ENCODE measurements at regions not wholly inside any gene's neighbourhood (a gene's known extent, or its start where the extent isn't known, plus 50 kb on each side); places are given as distances from the start of the nearest gene placed in this dataset.

DNA sequence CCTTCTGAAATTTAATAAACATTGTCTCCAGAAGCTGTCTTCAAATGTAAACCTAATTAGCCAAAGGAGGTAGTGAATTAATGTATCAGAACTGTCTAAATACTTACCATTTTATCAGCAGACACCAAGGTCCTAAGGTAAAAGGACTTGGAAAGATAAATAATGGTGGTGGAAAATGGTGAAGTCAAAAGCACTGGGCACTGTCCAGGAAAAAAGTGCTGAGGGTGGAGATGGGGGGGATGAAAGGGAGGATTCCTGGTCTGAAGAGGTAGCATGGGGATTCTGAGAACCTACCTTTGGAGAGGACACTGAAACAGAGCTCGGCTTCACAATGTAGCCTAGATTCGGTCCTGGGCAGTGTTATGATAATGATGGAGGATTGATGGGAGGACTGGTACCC is 149.0 kb upstream of the DPH6 start:
- TF ChIP-seq NFIC (IDR thresholded peaks at IDR 0.05) (no peak), TAF1 (IDR thresholded peaks at IDR 0.05; ENCODE audit: control insufficient read depth, extremely low read depth, insufficient read depth, low read length, severe bottlenecking) (no peak), NFE2L1 (tag; IDR thresholded peaks at IDR 0.05; ENCODE audit: borderline replicate concordance, low read depth) (no peak), ZNF24 (IDR thresholded peaks at IDR 0.05) (no peak), POLR2A (conservative IDR thresholded peaks at IDR 0.05) (no peak), CEBPB (tag; IDR thresholded peaks at IDR 0.05) (no peak)
- TF ChIP-seq, protein P1, sequence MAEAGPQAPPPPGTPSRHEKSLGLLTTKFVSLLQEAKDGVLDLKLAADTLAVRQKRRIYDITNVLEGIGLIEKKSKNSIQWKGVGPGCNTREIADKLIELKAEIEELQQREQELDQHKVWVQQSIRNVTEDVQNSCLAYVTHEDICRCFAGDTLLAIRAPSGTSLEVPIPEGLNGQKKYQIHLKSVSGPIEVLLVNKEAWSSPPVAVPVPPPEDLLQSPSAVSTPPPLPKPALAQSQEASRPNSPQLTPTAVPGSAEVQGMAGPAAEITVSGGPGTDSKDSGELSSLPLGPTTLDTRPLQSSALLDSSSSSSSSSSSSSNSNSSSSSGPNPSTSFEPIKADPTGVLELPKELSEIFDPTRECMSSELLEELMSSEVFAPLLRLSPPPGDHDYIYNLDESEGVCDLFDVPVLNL (CRISPR knock-in tag; IDR thresholded peaks at IDR 0.05; ENCODE audit: low read depth) = no peak
- TF ChIP-seq, protein P2, sequence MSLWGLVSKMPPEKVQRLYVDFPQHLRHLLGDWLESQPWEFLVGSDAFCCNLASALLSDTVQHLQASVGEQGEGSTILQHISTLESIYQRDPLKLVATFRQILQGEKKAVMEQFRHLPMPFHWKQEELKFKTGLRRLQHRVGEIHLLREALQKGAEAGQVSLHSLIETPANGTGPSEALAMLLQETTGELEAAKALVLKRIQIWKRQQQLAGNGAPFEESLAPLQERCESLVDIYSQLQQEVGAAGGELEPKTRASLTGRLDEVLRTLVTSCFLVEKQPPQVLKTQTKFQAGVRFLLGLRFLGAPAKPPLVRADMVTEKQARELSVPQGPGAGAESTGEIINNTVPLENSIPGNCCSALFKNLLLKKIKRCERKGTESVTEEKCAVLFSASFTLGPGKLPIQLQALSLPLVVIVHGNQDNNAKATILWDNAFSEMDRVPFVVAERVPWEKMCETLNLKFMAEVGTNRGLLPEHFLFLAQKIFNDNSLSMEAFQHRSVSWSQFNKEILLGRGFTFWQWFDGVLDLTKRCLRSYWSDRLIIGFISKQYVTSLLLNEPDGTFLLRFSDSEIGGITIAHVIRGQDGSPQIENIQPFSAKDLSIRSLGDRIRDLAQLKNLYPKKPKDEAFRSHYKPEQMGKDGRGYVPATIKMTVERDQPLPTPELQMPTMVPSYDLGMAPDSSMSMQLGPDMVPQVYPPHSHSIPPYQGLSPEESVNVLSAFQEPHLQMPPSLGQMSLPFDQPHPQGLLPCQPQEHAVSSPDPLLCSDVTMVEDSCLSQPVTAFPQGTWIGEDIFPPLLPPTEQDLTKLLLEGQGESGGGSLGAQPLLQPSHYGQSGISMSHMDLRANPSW (CRISPR knock-in tag; IDR thresholded peaks at IDR 0.05) = no peak
